ENCODE measurements at regions not wholly inside any gene's neighbourhood (a gene's known extent, or its start where the extent isn't known, plus 50 kb on each side); places are given as distances from the start of the nearest gene placed in this dataset.

- Histone ChIP-seq H3K9me3 (no peaks in the 10 kb centered on the region), H3K4me3 (no peak overlapping the region), H3K4me1 (no peaks in the 10 kb centered on the region), H3K27ac (no peak overlapping the region), H3K36me3 (no peaks in the 10 kb centered on the region), H3K27me3 (no peaks in the 10 kb centered on the region)
- ATAC-seq (no peak), DNase-seq (no peak)
- 81 to 82% methylated on average over 11 to 13 of the region's 13 CpGs for WGBS, 2 donors
- intact Hi-C loops (cut with DNase I) = no loop called here
- no peak for TF ChIP-seq CTCF (IDR thresholded peaks at IDR 0.05)
Measured at GRCh38 chr6:167392631-167393316, 67.9 kb downstream of the TTLL2 start.

- Histone ChIP-seq H3K27me3 (no peaks in the 10 kb centered on the region), H3K27ac (no peak overlapping the region), H3K9me3 (no peaks in the 10 kb centered on the region), H3K4me1 (no peaks in the 10 kb centered on the region), H3K36me3 (no peaks in the 10 kb centered on the region), H3K4me3 (no peak overlapping the region)
- no peak for TF ChIP-seq CTCF (IDR thresholded peaks at IDR 0.05)
- ATAC-seq (no peak), DNase-seq (no peak)
- intact Hi-C loops (cut with DNase I) = no loop called here
- 88 to 92% methylated on average over 7 of the region's 7 CpGs for WGBS, 2 donors
Measured at GRCh38 chr6:167393731-167394130, 68.8 kb downstream of the TTLL2 start.

- H3K27me3 ChIP-seq = no peaks in the 10 kb centered on the region
- no peak overlapping the region for H3K27ac ChIP-seq
- 70 to 74% methylated on average over 8 of the region's 8 CpGs for WGBS, 2 donors
- no peak overlapping the region for H3K4me3 ChIP-seq
- no peaks in the 10 kb centered on the region for H3K36me3 ChIP-seq
- ATAC-seq = no peak
- no peaks in the 10 kb centered on the region for H3K4me1 ChIP-seq
- no peak for TF ChIP-seq CTCF (IDR thresholded peaks at IDR 0.05)
- no peaks in the 10 kb centered on the region for H3K9me3 ChIP-seq
- DNase-seq = no peak
- intact Hi-C loops (cut with DNase I) = no loop called here
Measured at GRCh38 chr6:167394339-167394738, 69.5 kb downstream of the TTLL2 start.

GRCh38 chr6:167394820-167395219 lies 69.9 kb downstream of the TTLL2 start:
- WGBS, 2 donors = 93 to 95% methylated on average over 19 of the region's 19 CpGs
- no peak for ATAC-seq
- Histone ChIP-seq H3K4me3 (no peak overlapping the region), H3K36me3 (no peaks in the 10 kb centered on the region), H3K27me3 (no peaks in the 10 kb centered on the region), H3K9me3 (no peaks in the 10 kb centered on the region), H3K4me1 (no peaks in the 10 kb centered on the region), H3K27ac (no peak overlapping the region)
- no peak for TF ChIP-seq CTCF (IDR thresholded peaks at IDR 0.05)
- intact Hi-C loops (cut with DNase I) = no loop called here
- no peak for DNase-seq
